H9 (cell line): ENCODE measurements at regions not wholly inside any gene's neighbourhood (a gene's known extent, or its start where the extent isn't known, plus 50 kb on each side); places are given as distances from the start of the nearest gene placed in this dataset.

Experiments
- DNase-seq: peaks from one replicate; pipeline ENCODE4 v3.0.0-alpha.2; 2017
- H2AFZ ChIP-seq: one replicate; pipeline ENCODE4 v1.6.1; 2013; ENCODE audit warnings: mild to moderate bottlenecking, low read length, control low read depth, moderate library complexity
- H2AK5ac ChIP-seq: 2 replicates; pipeline ENCODE4 v1.6.1; 2013; ENCODE audit warnings: low read length, control low read depth, mixed read lengths; ENCODE audit not compliant: insufficient read length
- H2BK120ac ChIP-seq: one replicate; pipeline ENCODE4 v1.6.1; 2013; ENCODE audit warnings: low read depth, mild to moderate bottlenecking, low read length, control low read depth, inconsistent platforms; ENCODE audit not compliant: poor library complexity, severe bottlenecking
- H2BK12ac ChIP-seq: 2 replicates; pipeline ENCODE4 v1.6.1; 2013; ENCODE audit warnings: low read length, control low read depth, mixed read lengths, low read depth; ENCODE audit not compliant: insufficient read length
- H2BK15ac ChIP-seq: 2 replicates; pipeline ENCODE4 v1.6.1; 2013; ENCODE audit warnings: low read depth, low read length, control low read depth
- H2BK20ac ChIP-seq: one replicate; pipeline ENCODE4 v1.6.1; 2013; ENCODE audit warnings: low read depth, mild to moderate bottlenecking, low read length, control low read depth, inconsistent platforms; ENCODE audit not compliant: poor library complexity, severe bottlenecking
- H2BK5ac ChIP-seq: 2 replicates; pipeline ENCODE4 v1.6.1; 2013; ENCODE audit warnings: low read length, control low read depth, mixed read lengths; ENCODE audit not compliant: insufficient read length
- H3K14ac ChIP-seq: 2 replicates; pipeline ENCODE4 v1.6.1; 2013; ENCODE audit warnings: low read length, control low read depth; ENCODE audit not compliant: insufficient read depth
- H3K18ac ChIP-seq: 2 replicates; pipeline ENCODE4 v1.6.1; 2013; ENCODE audit warnings: low read depth, mild to moderate bottlenecking, mixed read lengths, low read length, control low read depth; ENCODE audit not compliant: insufficient read length
- H3K23ac ChIP-seq: 2 replicates; pipeline ENCODE4 v1.6.1; 2013; ENCODE audit warnings: low read length, control low read depth, mixed read lengths, low read depth; ENCODE audit not compliant: insufficient read length
- H3K23me2 ChIP-seq: 2 replicates; pipeline ENCODE4 v1.6.1; 2013; ENCODE audit warnings: low read depth, mild to moderate bottlenecking, mixed read lengths, low read length, control low read depth; ENCODE audit not compliant: insufficient read length, poor library complexity, severe bottlenecking
- H3K27ac ChIP-seq: 2 replicates; pipeline ENCODE4 v1.5.1; 2013; ENCODE audit warnings: low read length, control low read depth, mixed read lengths, low read depth; ENCODE audit not compliant: insufficient read length
- H3K27me3 ChIP-seq: 2 replicates; pipeline ENCODE4 v1.6.1; 2013; ENCODE audit warnings: low read length, control low read depth, inconsistent platforms; ENCODE audit not compliant: insufficient read depth
- H3K4ac ChIP-seq: 2 replicates; pipeline ENCODE4 v1.6.1; 2013; ENCODE audit warnings: low read depth, mild to moderate bottlenecking, control low read depth, inconsistent platforms, low read length, moderate library complexity
- H3K4me1 ChIP-seq: 2 replicates; pipeline ENCODE4 v1.6.1; 2013; ENCODE audit warnings: low read length, control low read depth, inconsistent platforms; ENCODE audit not compliant: insufficient read depth
- H3K4me2 ChIP-seq: 2 replicates; pipeline ENCODE4 v1.6.1; 2013; ENCODE audit warnings: low read length, control low read depth, mixed read lengths; ENCODE audit not compliant: insufficient read length, insufficient read depth
- H3K56ac ChIP-seq: 2 replicates; pipeline ENCODE4 v1.6.1; 2013; ENCODE audit warnings: low read depth, mild to moderate bottlenecking, mixed read lengths, low read length, control low read depth; ENCODE audit not compliant: insufficient read length
- H3K79me1 ChIP-seq: 2 replicates; pipeline ENCODE4 v1.6.1; 2013; ENCODE audit warnings: low read depth, mild to moderate bottlenecking, moderate library complexity, low read length, control low read depth, inconsistent platforms; ENCODE audit not compliant: insufficient read depth, poor library complexity, severe bottlenecking
- H3K79me2 ChIP-seq: 2 replicates; pipeline ENCODE4 v1.6.1; 2013; ENCODE audit warnings: low read length, control low read depth, inconsistent platforms; ENCODE audit not compliant: insufficient read depth
- H3K9ac ChIP-seq: 2 replicates; pipeline ENCODE4 v1.6.1; 2013; ENCODE audit warnings: low read length, control low read depth, mixed read lengths; ENCODE audit not compliant: insufficient read length; ENCODE audit errors: extremely low read depth
- H3K9me3 ChIP-seq: one replicate; pipeline ENCODE4 v1.6.1; 2013; ENCODE audit warnings: low read depth, low read length, inconsistent platforms; ENCODE audit not compliant: control insufficient read depth
- H3T11ph ChIP-seq: one replicate; pipeline ENCODE4 v1.6.1; 2013; ENCODE audit warnings: mild to moderate bottlenecking, low read length, control low read depth, inconsistent platforms
- H4K20me1 ChIP-seq: one replicate; pipeline ENCODE4 v1.6.1; 2013; ENCODE audit not compliant: control insufficient read depth, insufficient read length, insufficient read depth
- H4K5ac ChIP-seq: 2 replicates; pipeline ENCODE4 v1.6.1; 2013; ENCODE audit warnings: low read depth, mild to moderate bottlenecking, mixed read lengths, low read length, control low read depth; ENCODE audit not compliant: insufficient read length
- H4K8ac ChIP-seq: replicated peaks from 2 replicates; pipeline ENCODE4 v1.6.1; 2013; ENCODE audit warnings: low read length, control low read depth, mixed read lengths, low read depth; ENCODE audit not compliant: insufficient read length
- H4K91ac ChIP-seq: 2 replicates; pipeline ENCODE4 v1.6.1; 2013; ENCODE audit warnings: low read depth, mild to moderate bottlenecking, moderate library complexity, mixed read lengths, low read length, control low read depth; ENCODE audit not compliant: insufficient read length
- H3K27ac Mint-ChIP-seq, 3 experiments: 2 replicates in 2 of 3; 3 replicates in 1 of 3; pipeline ENCODE4 v1.8.0; 2020 to 2021; ENCODE audit warnings: mixed read lengths in 3 of 3, mild to moderate bottlenecking in 1 of 3, moderate library complexity in 1 of 3
- H3K27me3 Mint-ChIP-seq: 2 replicates; pipeline ENCODE4 v1.8.0; 2021; ENCODE audit warnings: low read depth, mild to moderate bottlenecking, moderate library complexity, mixed read lengths
- H3K36me3 Mint-ChIP-seq, 3 experiments: 2 replicates in 2 of 3; 3 replicates in 1 of 3; pipeline ENCODE4 v1.8.0; 2020 to 2021; ENCODE audit warnings: low read depth in 3 of 3, mixed read lengths in 3 of 3; ENCODE audit not compliant: insufficient read depth in 1 of 3
- H3K4me1 Mint-ChIP-seq, 2 experiments: 2 replicates each; pipeline ENCODE4 v1.8.0; 2020; ENCODE audit warnings: mixed read lengths in 2 of 2
- H3K4me3 Mint-ChIP-seq, 2 experiments: 2 replicates in 1 of 2; 3 replicates in 1 of 2; pipeline ENCODE4 v1.8.0; 2020 to 2021; ENCODE audit warnings: mild to moderate bottlenecking in 2 of 2, mixed read lengths in 2 of 2, moderate library complexity in 1 of 2
- H3K9me3 Mint-ChIP-seq, 2 experiments: 2 replicates in 1 of 2; 3 replicates in 1 of 2; pipeline ENCODE4 v1.8.0; 2020; ENCODE audit warnings: mild to moderate bottlenecking in 2 of 2, mixed read lengths in 2 of 2, moderate library complexity in 1 of 2
- WGBS: extraction: QIAGEN DNeasy Blood & Tissue Kit; methylation state at CpG from one replicate; pipeline ENCODE4 v1.1.7; 2013; ENCODE audit warnings: missing lambda C conversion rate, low lambda C conversion rate, mixed read lengths; ENCODE audit not compliant: insufficient read length; ENCODE audit errors: extremely low coverage; 5-methylcytosine and 5-hydroxymethylcytosine counted together
- TF ChIP-seq, protein P1 (sequence below): fragments of 200-600 bp; sonication (generic); conservative IDR thresholded peaks from 3 replicates; pipeline ENCODE4 v1.8.0; 2021; ENCODE audit warnings: antibody characterized with exemption, mild to moderate bottlenecking

DNA sequence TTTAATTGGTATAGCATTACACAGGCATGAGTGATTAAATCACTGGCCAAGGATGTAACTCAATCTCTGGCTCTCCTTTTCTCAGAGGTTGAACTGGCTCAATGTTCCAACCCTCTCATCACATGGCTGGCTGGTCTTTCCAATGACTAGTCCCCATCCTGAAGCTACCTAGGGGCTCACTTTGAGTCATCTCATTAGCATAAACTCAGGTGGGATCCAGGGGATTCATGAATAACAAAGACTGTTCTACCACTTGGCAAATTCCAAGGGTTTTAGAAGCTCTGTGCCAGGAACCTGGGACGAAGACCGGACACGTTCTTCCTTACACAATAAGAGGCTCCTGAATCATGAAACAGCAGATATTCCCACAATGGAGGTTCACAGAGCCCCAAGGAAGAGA, 145.0 kb upstream of the SPATS2L start:
- H3K79me1 ChIP-seq: no peaks in the 10 kb centered on the region
- no peak overlapping the region for H2BK5ac ChIP-seq
- Mint-ChIP-seq H3K4me1 (peaks cover 18 to 32% of the 10 kb centered on the region in 2 experiments), H3K27me3 (no peaks in the 10 kb centered on the region; the same call in 1 of the 2 replicates), H3K36me3 (peaks cover 17 to 25% (median 23%) of the 10 kb centered on the region in 3 experiments), H3K4me3 (no peak overlapping the region), H3K27ac (peak overlapping the region in 1 of 3 experiments; percentile 95; a peak in 4 of 7 replicates), H3K9me3 (peaks cover 12 to 36% of the 10 kb centered on the region in 2 experiments)
- H3K79me2 ChIP-seq: no peaks in the 10 kb centered on the region
- no peak overlapping the region for H3K4me2 ChIP-seq
- no peaks in the 10 kb centered on the region for H3K23me2 ChIP-seq
- no peak overlapping the region for H3K14ac ChIP-seq
- H3K23ac ChIP-seq: no peak overlapping the region
- H3K9me3 ChIP-seq: peaks cover 19% of the 10 kb centered on the region
- peaks cover 11% of the 10 kb centered on the region; the same call in 1 of the 2 replicates for H3K4me1 ChIP-seq
- no peak overlapping the region for H3K4ac ChIP-seq
- no peak overlapping the region for H2AK5ac ChIP-seq
- no peak overlapping the region for H2BK12ac ChIP-seq
- no CpG with 5 or more reads among the region's 3 CpGs for WGBS
- no peak overlapping the region for H3K9ac ChIP-seq
- H3K18ac ChIP-seq: no peak overlapping the region
- H2BK20ac ChIP-seq: no peak overlapping the region
- H3K27me3 ChIP-seq: no peaks in the 10 kb centered on the region
- H3K27ac ChIP-seq: no peak overlapping the region
- no peak overlapping the region for H2BK120ac ChIP-seq
- no peak overlapping the region for H3K56ac ChIP-seq
- TF ChIP-seq, protein P1, sequence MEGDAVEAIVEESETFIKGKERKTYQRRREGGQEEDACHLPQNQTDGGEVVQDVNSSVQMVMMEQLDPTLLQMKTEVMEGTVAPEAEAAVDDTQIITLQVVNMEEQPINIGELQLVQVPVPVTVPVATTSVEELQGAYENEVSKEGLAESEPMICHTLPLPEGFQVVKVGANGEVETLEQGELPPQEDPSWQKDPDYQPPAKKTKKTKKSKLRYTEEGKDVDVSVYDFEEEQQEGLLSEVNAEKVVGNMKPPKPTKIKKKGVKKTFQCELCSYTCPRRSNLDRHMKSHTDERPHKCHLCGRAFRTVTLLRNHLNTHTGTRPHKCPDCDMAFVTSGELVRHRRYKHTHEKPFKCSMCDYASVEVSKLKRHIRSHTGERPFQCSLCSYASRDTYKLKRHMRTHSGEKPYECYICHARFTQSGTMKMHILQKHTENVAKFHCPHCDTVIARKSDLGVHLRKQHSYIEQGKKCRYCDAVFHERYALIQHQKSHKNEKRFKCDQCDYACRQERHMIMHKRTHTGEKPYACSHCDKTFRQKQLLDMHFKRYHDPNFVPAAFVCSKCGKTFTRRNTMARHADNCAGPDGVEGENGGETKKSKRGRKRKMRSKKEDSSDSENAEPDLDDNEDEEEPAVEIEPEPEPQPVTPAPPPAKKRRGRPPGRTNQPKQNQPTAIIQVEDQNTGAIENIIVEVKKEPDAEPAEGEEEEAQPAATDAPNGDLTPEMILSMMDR: no peak
- H4K8ac ChIP-seq: no peak overlapping the region
- no peak overlapping the region for H2BK15ac ChIP-seq
- H3T11ph ChIP-seq: no peak overlapping the region
- H4K20me1 ChIP-seq: no peaks in the 10 kb centered on the region
- H2AFZ ChIP-seq: no peak overlapping the region
- H4K91ac ChIP-seq: no peak overlapping the region
- no peak overlapping the region for H4K5ac ChIP-seq
- peak; percentile 40 for DNase-seq
